ENCODE measurements at regions not wholly inside any gene's neighbourhood (a gene's known extent, or its start where the extent isn't known, plus 50 kb on each side); places are given as distances from the start of the nearest gene placed in this dataset.
"Not testable (repeated sequence)": the region's sequence is repeated elsewhere in the genome, so short reads cannot be mapped to it uniquely, and the experiment has no call there.

DNA sequence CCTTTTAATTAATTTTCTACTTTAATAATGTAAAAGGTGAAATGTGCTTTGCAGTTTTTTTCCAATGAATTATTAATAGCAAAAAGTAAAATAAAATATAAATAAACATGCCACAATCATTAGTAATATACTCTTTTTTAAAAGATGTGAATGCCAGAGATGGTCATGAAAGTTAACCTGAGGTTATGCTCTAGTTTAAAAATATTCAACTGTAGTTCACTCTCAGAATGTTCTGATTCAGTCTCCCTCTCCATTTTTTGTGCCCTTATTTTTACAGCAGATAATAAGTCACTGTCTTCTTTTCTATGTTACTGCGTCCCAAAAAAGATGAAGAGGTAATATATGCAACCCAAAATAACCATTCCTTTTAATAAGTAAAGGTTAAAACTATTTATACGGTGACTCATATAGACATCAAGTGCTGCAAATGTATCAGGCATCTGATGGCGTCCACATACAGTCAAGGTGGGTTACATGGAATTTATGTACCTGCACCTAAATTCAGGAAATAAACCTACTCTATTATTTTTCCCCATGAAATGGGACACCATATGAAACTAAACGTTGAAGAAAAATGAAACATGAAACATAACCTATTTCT is 153.6 kb upstream of the ZNF804A start:
- DNase-seq (ENCODE audit: low read depth): no peak

GRCh38 chr2:184449760-184450159 is 148.6 kb upstream of the ZNF804A start:
- no peak for DNase-seq (ENCODE audit: low read depth)

- DNase-seq (ENCODE audit: low read depth): no peak
Observed at GRCh38 chr2:184452907-184453306, 145.4 kb upstream of the ZNF804A start.

DNA sequence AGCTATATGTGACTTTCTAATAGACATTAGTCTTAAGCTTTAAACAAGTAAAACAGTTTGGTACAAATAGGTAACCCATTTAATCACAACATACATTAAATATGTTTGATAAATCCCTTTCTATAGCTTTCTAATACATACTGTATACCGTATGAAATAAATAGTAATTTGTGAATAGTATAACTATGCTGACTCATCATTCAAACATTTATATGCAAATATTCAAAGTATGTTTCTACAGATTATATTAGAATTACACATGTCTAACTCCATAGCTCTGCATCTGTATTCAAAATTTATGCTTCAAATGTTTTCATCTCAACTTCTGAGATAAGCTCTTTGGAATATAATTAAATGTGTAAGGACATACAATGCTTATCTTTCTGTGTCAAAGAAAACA is 142.7 kb upstream of the ZNF804A start:
- no peak for DNase-seq (ENCODE audit: low read depth)

GRCh38 chr2:184456693-184457092 is 141.6 kb upstream of the ZNF804A start:
- DNase-seq (ENCODE audit: low read depth): not testable (repeated sequence)

DNA sequence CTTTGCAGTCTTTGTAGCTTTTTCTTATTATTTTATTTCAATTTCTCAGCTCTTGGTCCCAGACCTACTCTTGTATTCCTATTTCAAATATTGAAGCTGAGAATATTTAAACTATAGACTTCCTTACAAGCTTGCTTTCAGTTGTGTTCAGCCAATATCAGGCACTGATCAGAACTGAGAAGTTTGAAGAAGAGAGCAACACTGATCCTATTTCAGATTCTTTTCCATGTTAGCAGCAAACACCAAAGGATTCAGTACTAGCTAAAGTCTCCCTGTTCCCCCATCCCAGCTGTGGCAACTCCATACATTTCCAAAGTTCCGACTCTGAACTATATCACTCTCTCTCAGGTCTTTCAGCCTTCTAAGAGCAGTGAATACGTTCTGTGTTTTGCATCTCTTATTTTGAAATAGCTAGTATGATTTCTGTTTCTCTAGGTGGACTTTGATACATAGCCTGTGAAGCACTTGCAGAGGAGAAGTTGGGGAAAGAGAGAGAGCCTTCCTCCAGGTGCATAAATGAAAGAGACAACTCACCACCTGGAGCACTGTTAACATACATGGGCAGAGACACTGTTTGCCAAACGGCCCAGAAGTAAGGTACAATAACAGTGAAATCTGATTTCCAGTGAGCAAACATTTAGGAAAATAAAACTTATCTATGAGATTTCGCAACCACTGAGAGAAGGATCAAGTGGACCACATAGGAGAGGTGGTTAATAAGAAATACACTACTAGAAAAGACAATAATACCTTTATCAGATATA is 135.0 kb upstream of the ZNF804A start:
- no peak for DNase-seq (ENCODE audit: low read depth)

DNA sequence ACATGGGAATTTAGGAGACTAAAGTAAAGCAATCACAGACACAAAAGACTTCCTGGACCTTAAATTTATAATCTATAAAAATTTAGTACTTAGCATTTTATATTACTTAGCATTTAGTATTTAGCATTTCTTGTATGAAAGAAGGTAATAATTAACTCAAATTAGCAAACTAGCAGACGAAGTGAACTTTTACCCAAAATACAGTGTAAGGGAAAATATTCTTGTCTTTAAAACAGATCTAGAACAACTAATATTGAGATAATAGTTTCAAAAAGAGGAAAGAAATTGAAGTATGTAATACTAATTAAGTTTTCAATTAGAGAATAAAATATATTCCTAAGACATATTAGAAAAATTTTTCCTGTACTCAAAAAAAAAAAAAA is 134.5 kb upstream of the ZNF804A start:
- DNase-seq (ENCODE audit: low read depth): no peak

DNA sequence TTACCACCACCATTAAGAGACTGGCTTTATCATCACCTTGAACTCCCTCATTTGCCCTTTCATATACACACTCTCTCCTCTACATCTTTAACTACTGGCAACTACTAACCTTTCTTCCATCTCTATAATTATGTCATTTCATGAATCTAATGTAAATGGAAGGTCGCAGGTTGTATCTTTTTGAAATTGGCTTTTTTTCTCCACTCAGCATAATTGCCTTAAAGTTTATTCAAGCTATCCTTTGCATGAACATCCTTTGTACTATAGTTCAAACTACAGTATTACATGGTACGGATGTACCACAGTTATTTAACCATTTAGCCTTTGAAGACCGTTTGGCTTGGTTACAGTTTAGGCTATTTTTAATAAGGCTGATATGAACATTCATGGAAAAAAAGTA is 129.5 kb upstream of the ZNF804A start:
- no peak for DNase-seq (ENCODE audit: low read depth)

DNA sequence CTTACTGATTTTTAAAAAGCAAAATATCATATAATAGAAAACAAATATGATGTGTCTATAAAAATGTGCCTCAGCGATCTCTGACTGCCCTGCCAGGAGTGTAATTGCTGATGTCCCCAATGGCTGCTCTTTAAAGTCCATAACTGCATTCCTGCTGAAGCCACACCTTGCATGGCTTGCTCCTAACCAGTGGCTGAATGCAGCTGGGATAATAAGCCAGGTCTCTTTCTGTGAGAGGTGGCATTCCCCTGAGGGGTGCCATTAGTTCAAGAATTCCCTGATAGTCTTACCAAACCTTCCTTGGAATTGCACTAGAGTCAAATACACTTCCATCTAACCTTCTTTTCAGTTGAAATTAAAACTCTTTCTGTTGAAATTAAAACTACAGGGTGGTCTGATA is 125.8 kb upstream of the ZNF804A start:
- DNase-seq (ENCODE audit: low read depth): no peak

- no peak for DNase-seq (ENCODE audit: low read depth)
Observed at GRCh38 chr2:184481865-184482264, 116.5 kb upstream of the ZNF804A start.

- DNase-seq (ENCODE audit: low read depth): no peak
Observed at GRCh38 chr2:184498936-184499335, 99.4 kb upstream of the ZNF804A start.

DNA sequence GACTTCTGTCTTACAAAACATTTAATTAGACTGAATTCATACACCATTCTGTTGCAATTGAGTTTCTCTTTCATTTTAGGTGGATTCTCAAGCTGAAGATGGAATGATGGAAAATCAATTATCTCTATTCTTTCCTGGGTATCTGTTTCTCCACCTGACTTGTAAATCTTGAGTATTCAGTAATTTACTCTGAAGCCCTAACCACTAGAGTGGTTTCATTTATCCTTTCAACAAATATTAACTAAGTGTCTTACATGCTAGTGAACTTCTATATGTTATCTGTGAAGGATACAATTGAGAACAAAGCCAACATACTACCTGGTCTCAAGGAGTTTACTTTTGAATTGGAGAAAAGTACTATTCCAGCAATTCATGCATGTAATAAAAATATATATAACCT is 94.1 kb upstream of the ZNF804A start:
- no peak for DNase-seq (ENCODE audit: low read depth)

- DNase-seq (ENCODE audit: low read depth): no peak
Observed at GRCh38 chr2:184507254-184507653, 91.1 kb upstream of the ZNF804A start.

DNA sequence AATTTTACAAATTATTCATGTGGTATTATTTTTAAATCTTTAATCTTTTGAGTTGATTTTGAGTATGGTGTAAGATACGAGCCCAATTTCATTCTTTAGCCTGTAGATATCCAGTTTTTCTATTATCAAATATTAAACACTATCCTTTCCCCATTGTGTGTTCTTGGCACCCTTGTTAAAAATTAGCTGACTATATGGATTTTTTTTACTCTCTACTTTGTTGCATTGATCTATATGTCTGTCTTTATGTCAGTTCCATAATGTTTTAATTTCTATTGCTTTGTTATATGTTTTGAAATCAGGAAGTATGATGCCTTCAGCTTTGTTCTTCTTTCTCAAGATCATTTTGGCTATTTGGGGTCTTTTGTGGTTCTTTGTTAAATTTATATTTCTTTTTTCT is 80.9 kb upstream of the ZNF804A start:
- no peak for DNase-seq (ENCODE audit: low read depth)

DNA sequence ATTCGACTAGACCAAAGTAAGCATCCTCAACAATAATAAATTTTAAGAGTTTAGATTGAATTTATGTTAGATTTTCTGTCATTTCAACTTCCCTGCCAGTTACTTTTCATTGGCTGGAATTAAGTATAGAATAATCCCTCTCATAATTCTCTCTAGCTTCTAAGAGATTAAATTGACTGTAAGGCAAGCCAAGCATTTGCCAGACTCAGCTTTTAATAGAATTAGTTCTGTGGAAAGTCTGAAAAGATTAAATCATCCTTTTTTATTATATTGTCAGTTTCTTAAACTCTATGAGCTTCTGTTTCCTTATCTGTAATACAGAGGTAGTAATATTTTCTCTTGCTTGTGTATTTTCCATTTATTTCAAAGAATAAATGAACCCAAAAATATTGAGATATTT is 77.9 kb upstream of the ZNF804A start:
- no peak for DNase-seq (ENCODE audit: low read depth)

GRCh38 chr2:184523732-184524131 is 74.6 kb upstream of the ZNF804A start:
- DNase-seq (ENCODE audit: low read depth): no peak

DNA sequence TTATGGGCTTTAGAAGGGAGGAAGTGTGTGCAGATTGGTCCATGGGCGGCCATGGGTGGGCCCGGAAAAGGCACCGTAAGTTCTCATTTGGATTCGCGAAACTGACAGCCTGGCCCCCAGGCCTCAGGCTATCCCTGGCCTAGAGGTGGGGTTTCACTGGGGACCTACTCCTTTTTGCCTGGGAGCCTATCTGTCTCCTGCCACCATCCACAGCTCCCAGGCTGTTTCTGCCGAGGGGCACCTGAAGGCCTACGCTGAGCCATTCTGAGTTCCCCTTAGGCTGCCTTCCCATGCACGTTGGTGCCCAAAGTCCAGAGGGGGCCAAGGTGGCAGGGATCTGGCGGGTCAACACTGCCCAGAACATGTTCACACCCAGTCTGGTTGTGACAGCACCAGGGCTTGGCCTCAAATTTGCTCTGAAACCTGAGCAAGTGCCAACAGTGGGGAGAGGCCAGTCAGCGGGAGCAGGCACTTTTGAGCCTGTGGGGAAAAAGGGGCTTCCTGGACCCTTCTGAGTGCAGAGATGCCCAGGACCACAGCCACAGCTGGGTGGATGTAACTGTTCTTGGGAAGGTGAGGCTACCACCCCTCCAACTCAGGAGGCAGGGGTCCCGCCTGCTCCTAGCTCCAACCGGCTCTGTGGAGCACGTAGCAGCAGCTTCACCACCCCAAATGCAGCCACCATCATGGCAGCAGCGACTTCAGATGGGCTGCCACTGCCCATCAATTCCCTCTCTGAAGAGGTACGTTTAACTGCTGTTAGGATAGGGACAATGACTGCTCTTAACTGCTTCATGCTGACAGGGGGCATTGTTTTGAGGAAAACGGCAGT is 73.6 kb upstream of the ZNF804A start:
- no peak for DNase-seq (ENCODE audit: low read depth)

- DNase-seq (ENCODE audit: low read depth): no peak
Observed at GRCh38 chr2:184527058-184527457, 71.3 kb upstream of the ZNF804A start.

DNA sequence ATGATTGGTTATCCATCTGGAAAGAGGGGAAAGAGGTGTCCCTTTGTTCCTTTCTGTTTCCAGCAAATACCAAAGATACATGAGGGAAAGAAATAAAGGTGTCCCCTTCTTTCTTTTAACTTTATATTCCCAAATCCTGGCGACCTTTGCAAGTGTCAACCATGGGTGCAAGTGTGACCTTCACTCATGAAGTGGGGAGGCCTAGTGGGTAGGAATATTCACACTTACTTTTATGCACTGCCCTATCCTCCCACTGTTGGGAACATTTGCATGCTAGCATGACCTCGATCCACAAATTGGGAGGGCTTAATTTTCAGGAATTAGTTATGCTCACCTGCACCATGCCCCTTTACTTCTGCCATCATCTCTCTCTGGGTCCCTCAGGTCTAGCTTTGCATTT is 70.2 kb upstream of the ZNF804A start:
- no peak for DNase-seq (ENCODE audit: low read depth)

DNA sequence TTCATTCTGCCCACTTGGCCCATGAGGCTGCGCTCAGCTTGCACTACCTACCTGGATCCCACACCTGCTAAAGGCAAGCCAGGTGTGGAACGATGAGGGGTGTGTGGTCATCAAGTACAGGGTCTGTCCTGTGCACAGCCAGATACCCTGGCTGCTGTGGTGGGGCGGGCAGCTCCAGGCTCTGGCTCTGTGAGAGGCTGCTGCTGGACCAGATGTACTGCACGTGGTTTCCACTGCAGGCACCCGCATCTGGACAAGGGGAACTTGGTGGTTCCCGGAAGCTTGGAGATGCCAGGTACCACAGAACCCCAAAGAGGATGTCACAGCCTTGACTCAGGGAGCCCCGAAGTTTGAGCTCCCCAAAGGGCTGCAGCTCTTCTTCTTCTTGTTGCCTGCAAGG is 68.1 kb upstream of the ZNF804A start:
- DNase-seq (ENCODE audit: low read depth): no peak

- no peak for DNase-seq (ENCODE audit: low read depth)
Observed at GRCh38 chr2:184530959-184531358, 67.4 kb upstream of the ZNF804A start.

DNA sequence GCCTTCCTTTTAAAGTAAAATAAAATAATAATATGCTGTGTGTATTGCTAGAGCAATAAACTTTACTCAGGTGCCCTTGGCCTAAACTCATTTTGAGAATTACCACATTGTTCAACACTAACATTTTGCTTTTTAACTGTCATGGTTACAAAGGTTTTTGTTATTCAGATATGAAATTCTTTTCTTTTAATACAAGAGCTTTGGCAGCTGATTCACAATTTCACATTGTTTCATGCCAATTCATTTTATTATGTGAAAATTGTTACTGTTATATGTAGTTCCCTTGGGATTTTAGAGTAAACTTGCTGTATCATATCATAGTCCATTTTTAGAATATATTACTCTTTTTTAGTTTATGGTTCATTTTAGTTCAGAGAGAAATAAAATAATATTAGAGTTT is 65.8 kb upstream of the ZNF804A start:
- no peak for DNase-seq (ENCODE audit: low read depth)

- no peak for DNase-seq (ENCODE audit: low read depth)
Observed at GRCh38 chr2:184534986-184535385, 63.3 kb upstream of the ZNF804A start.
